Esophagus squamous epithelium (tissue), 5 donors: ENCODE measurements at regions not wholly inside any gene's neighbourhood (a gene's known extent, or its start where the extent isn't known, plus 50 kb on each side); places are given as distances from the start of the nearest gene placed in this dataset.

ENCODE experiments used
- DNase-seq: peaks from one replicate; lab custom pipeline; 2025; lab: John Stamatoyannopoulos, UW
- H3K27ac ChIP-seq, 4 donors: fragments of 200-600 bp; sonication (generic); one replicate each; pipeline ENCODE4 v1.5.1; 2016 to 2019; ENCODE audit warnings: mild to moderate bottlenecking in 1 of 4
- H3K27me3 ChIP-seq, 4 donors: fragments of 200-600 bp; sonication (generic); 1 replicate in 3 of 4; 2 replicates in 1 of 4; pipeline versions ENCODE4 v1.5.1 to v1.6.0; 2017 to 2021; ENCODE audit warnings: antibody characterized with exemption in 1 of 4
- H3K36me3 ChIP-seq, 3 donors: fragments of 200-600 bp; sonication (generic); one replicate each; pipeline ENCODE4 v1.5.1; 2016 to 2019
- H3K4me1 ChIP-seq, 3 donors: fragments of 200-600 bp; sonication (generic); one replicate each; pipeline ENCODE4 v1.5.1; 2017 to 2019
- H3K4me3 ChIP-seq, 4 donors: fragments of 200-600 bp; sonication (generic); 1 replicate in 3 of 4; 2 replicates in 1 of 4; pipeline ENCODE4 v1.5.1; 2016 to 2019; ENCODE audit warnings: mild to moderate bottlenecking in 2 of 4, moderate library complexity in 1 of 4
- H3K9me3 ChIP-seq, 3 donors: fragments of 200-600 bp; sonication (generic); one replicate each; pipeline ENCODE4 v1.5.1; 2016 to 2019
- CTCF ChIP-seq, 6 experiments: fragments of 450-650 bp in 4 of 6; fragments of 200-600 bp in 2 of 6; sonication (generic) in 2 of 6; IDR thresholded peaks; one replicate each; pipeline ENCODE4 v1.5.1; 2016 to 2019; ENCODE audit warnings: antibody characterized with exemption in 6 of 6, mild to moderate bottlenecking in 4 of 6, moderate library complexity in 4 of 6
- POLR2A ChIP-seq, 4 donors: fragments of 450-650 bp; IDR thresholded peaks; one replicate each; pipeline ENCODE4 v1.6.1; 2017; ENCODE audit warnings: antibody characterized with exemption in 4 of 4, mild to moderate bottlenecking in 4 of 4, moderate library complexity in 3 of 4
- WGBS, 2 donors: methylation state at CpG; one replicate each; pipeline ENCODE4 v1.1.5; 2018; 5-methylcytosine and 5-hydroxymethylcytosine counted together
- intact Hi-C: fragments of 100-400 bp; cut with DNase I; formaldehyde crosslinking; loops from one replicate; pipeline ENCODE4 v1.15.0; 2022
- donor health status: DM: yes; HTN: yes; CAD: no.

- Histone ChIP-seq H3K27ac (no peak overlapping the region), H3K27me3 (no peaks in the 10 kb centered on the region), H3K4me1 (no peaks in the 10 kb centered on the region), H3K9me3 (no peaks in the 10 kb centered on the region), H3K36me3 (no peaks in the 10 kb centered on the region), H3K4me3 (no peak overlapping the region)
- TF ChIP-seq POLR2A (IDR thresholded peaks at IDR 0.05) = no peak
- no peak for TF ChIP-seq CTCF (IDR thresholded peaks at IDR 0.05)
- intact Hi-C loops = no loop called here
- no peak for DNase-seq
- WGBS, 2 donors = 77 to 89% methylated on average over 3 of the region's 3 CpGs
Observed at GRCh38 chr6:104566411-104566810, 293.3 kb downstream of the HACE1 start.

- Histone ChIP-seq H3K9me3 (no peaks in the 10 kb centered on the region), H3K27me3 (no peaks in the 10 kb centered on the region), H3K36me3 (no peaks in the 10 kb centered on the region), H3K4me1 (no peaks in the 10 kb centered on the region), H3K4me3 (no peak overlapping the region), H3K27ac (no peak overlapping the region)
- TF ChIP-seq CTCF (IDR thresholded peaks at IDR 0.05) = no peak
- no peak for TF ChIP-seq POLR2A (IDR thresholded peaks at IDR 0.05)
- 77 to 79% methylated on average over 3 of the region's 3 CpGs for WGBS, 2 donors
- DNase-seq = no peak
- intact Hi-C loops = no loop called here
Observed at GRCh38 chr6:104563306-104563705, 296.4 kb downstream of the HACE1 start.

- H3K4me3 ChIP-seq = no peak overlapping the region
- 65 to 69% methylated on average over 3 of the region's 3 CpGs for WGBS, 2 donors
- no peaks in the 10 kb centered on the region for H3K9me3 ChIP-seq
- DNase-seq = no peak
- intact Hi-C loops = no loop called here
- H3K4me1 ChIP-seq = no peaks in the 10 kb centered on the region
- no peak overlapping the region for H3K27ac ChIP-seq
- H3K36me3 ChIP-seq = no peaks in the 10 kb centered on the region
- H3K27me3 ChIP-seq = peaks cover 0 to 5% (median 0%) of the 10 kb centered on the region in 4 donors
- TF ChIP-seq POLR2A (IDR thresholded peaks at IDR 0.05) = no peak
- no peak for TF ChIP-seq CTCF (IDR thresholded peaks at IDR 0.05)
Observed at GRCh38 chr6:104559435-104560202, 300.1 kb downstream of the HACE1 start.

- DNase-seq = no peak
- TF ChIP-seq CTCF (IDR thresholded peaks at IDR 0.05) (no peak), POLR2A (IDR thresholded peaks at IDR 0.05) (no peak)
- Histone ChIP-seq H3K9me3 (no peaks in the 10 kb centered on the region), H3K4me1 (no peaks in the 10 kb centered on the region), H3K27me3 (peaks cover 0 to 5% (median 0%) of the 10 kb centered on the region in 4 donors), H3K36me3 (no peaks in the 10 kb centered on the region), H3K4me3 (no peak overlapping the region), H3K27ac (no peak overlapping the region)
- WGBS, 2 donors = 61 to 64% methylated on average over 3 of the region's 3 CpGs
- intact Hi-C loops = no loop called here
Observed at GRCh38 chr6:104558746-104559145, 301.0 kb downstream of the HACE1 start.

GRCh38 chr6:104548297-104548696 is 311.4 kb downstream of the HACE1 start:
- no peaks in the 10 kb centered on the region for H3K4me1 ChIP-seq
- no peak overlapping the region for H3K27ac ChIP-seq
- no peaks in the 10 kb centered on the region for H3K36me3 ChIP-seq
- DNase-seq = no peak
- H3K9me3 ChIP-seq = no peaks in the 10 kb centered on the region
- no peak overlapping the region for H3K4me3 ChIP-seq
- intact Hi-C loops = no loop called here
- no peaks in the 10 kb centered on the region for H3K27me3 ChIP-seq
- WGBS, 2 donors = 51 to 60% methylated on average over 4 of the region's 4 CpGs
- TF ChIP-seq POLR2A (IDR thresholded peaks at IDR 0.05) (no peak), CTCF (IDR thresholded peaks at IDR 0.05) (no peak)
